Fibroblast of lung (primary cell): ENCODE measurements at regions not wholly inside any gene's neighbourhood (a gene's known extent, or its start where the extent isn't known, plus 50 kb on each side); places are given as distances from the start of the nearest gene placed in this dataset.

Experiments
- DNase-seq, 2 donors: peaks; one replicate each; pipeline versions ENCODE4 v3.0.0 to v3.0.0-alpha.2; 2010; ENCODE audit warnings: low read depth in 2 of 2
- H2AFZ ChIP-seq: 2 replicates; pipeline ENCODE4 v1.5.1; 2012; ENCODE audit warnings: low read length, control low read depth, inconsistent platforms
- H3K27ac ChIP-seq: 2 replicates; pipeline ENCODE4 v1.5.1; 2011; ENCODE audit warnings: low read length, control low read depth; ENCODE audit not compliant: insufficient read depth
- H3K27me3 ChIP-seq: 2 replicates; pipeline ENCODE4 v1.5.1; 2011; ENCODE audit warnings: mild to moderate bottlenecking, low read length; ENCODE audit not compliant: control insufficient read depth, insufficient read depth
- H3K36me3 ChIP-seq: 2 replicates; pipeline ENCODE4 v1.5.1; 2011; ENCODE audit warnings: low read length; ENCODE audit not compliant: control insufficient read depth, insufficient read depth
- H3K4me1 ChIP-seq: 2 replicates; pipeline ENCODE4 v1.5.1; 2011; ENCODE audit warnings: low read length; ENCODE audit not compliant: control insufficient read depth, insufficient read depth; ENCODE audit errors: extremely low read depth
- H3K4me2 ChIP-seq: 2 replicates; pipeline ENCODE4 v1.5.1; 2011; ENCODE audit warnings: low read length, control low read depth; ENCODE audit not compliant: insufficient read depth; ENCODE audit errors: extremely low read depth
- H3K4me3 ChIP-seq, 4 experiments: fragments of 200-600 bp in 1 of 4; sonication (generic) in 1 of 4; replicated peaks in 1 of 4; 2 replicates each; pipeline ENCODE4 v1.5.1; 2011 to 2016; ENCODE audit warnings: low read length in 4 of 4, low read depth in 3 of 4, mild to moderate bottlenecking in 3 of 4, control low read depth in 2 of 4, inconsistent platforms in 1 of 4, mixed read lengths in 1 of 4; ENCODE audit not compliant: insufficient read depth in 1 of 4; ENCODE audit errors: control extremely low read depth in 1 of 4
- H3K79me2 ChIP-seq: 2 replicates; pipeline ENCODE4 v1.5.1; 2012; ENCODE audit warnings: mild to moderate bottlenecking, low read length, inconsistent platforms; ENCODE audit not compliant: control insufficient read depth, insufficient read depth
- H3K9ac ChIP-seq: 2 replicates; pipeline ENCODE4 v1.5.1; 2011; ENCODE audit warnings: mild to moderate bottlenecking, low read length, control low read depth; ENCODE audit not compliant: insufficient read depth
- H3K9me3 ChIP-seq: 2 replicates; pipeline ENCODE4 v1.5.1; 2012; ENCODE audit warnings: low read depth, low read length; ENCODE audit not compliant: control insufficient read depth, insufficient read depth
- H4K20me1 ChIP-seq: 2 replicates; pipeline ENCODE4 v1.5.1; 2011; ENCODE audit warnings: low read length; ENCODE audit not compliant: control insufficient read depth, insufficient read depth; ENCODE audit errors: extremely low read depth
- EZH2 ChIP-seq: IDR thresholded peaks from 2 replicates; pipeline ENCODE4 v1.5.1; 2012; ENCODE audit warnings: low read length, control low read depth, mild to moderate bottlenecking; ENCODE audit errors: missing control alignments
- TF ChIP-seq, protein P1 (sequence below), 2 donors: IDR thresholded peaks in 1 of 2; conservative IDR thresholded peaks in 1 of 2; 1 replicate in 1 of 2; 2 replicates in 1 of 2; pipeline ENCODE4 v1.5.1; 2011 to 2012; ENCODE audit warnings: low read length in 2 of 2, control low read depth in 1 of 2, inconsistent platforms in 1 of 2, low read depth in 1 of 2, mild to moderate bottlenecking in 1 of 2

GRCh38 chr16:79659344-79659743 is 58.8 kb upstream of the MAF start:
- Histone ChIP-seq H3K9ac (no peak overlapping the region), H3K4me1 (peaks cover 3% of the 10 kb centered on the region), H3K27ac (no peak overlapping the region), H3K9me3 (no peaks in the 10 kb centered on the region), H2AFZ (no peak overlapping the region), H3K79me2 (no peaks in the 10 kb centered on the region), H3K4me2 (no peak overlapping the region), H3K36me3 (no peaks in the 10 kb centered on the region), H3K4me3 (no peak overlapping the region), H4K20me1 (no peaks in the 10 kb centered on the region), H3K27me3 (no peaks in the 10 kb centered on the region)
- TF ChIP-seq, protein P1, sequence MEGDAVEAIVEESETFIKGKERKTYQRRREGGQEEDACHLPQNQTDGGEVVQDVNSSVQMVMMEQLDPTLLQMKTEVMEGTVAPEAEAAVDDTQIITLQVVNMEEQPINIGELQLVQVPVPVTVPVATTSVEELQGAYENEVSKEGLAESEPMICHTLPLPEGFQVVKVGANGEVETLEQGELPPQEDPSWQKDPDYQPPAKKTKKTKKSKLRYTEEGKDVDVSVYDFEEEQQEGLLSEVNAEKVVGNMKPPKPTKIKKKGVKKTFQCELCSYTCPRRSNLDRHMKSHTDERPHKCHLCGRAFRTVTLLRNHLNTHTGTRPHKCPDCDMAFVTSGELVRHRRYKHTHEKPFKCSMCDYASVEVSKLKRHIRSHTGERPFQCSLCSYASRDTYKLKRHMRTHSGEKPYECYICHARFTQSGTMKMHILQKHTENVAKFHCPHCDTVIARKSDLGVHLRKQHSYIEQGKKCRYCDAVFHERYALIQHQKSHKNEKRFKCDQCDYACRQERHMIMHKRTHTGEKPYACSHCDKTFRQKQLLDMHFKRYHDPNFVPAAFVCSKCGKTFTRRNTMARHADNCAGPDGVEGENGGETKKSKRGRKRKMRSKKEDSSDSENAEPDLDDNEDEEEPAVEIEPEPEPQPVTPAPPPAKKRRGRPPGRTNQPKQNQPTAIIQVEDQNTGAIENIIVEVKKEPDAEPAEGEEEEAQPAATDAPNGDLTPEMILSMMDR (conservative IDR thresholded peaks at IDR 0.05 in 1 of 2, IDR thresholded peaks at IDR 0.05 in 1 of 2; ENCODE audit: low read depth in 1 of 2, low read length in 2 of 2) = no peak
- no peak for TF ChIP-seq EZH2
- no peak for DNase-seq

GRCh38 chr16:79658301-79659033 is 57.9 kb upstream of the MAF start:
- Histone ChIP-seq H3K27ac (no peak overlapping the region), H3K36me3 (no peaks in the 10 kb centered on the region), H4K20me1 (no peaks in the 10 kb centered on the region), H3K4me1 (peaks cover 7% of the 10 kb centered on the region), H3K79me2 (no peaks in the 10 kb centered on the region), H3K4me2 (no peak overlapping the region), H3K4me3 (no peak overlapping the region), H3K9ac (no peak overlapping the region), H3K27me3 (no peaks in the 10 kb centered on the region), H3K9me3 (no peaks in the 10 kb centered on the region), H2AFZ (no peak overlapping the region)
- TF ChIP-seq EZH2 = no peak
- TF ChIP-seq, protein P1 (conservative IDR thresholded peaks at IDR 0.05 in 1 of 2, IDR thresholded peaks at IDR 0.05 in 1 of 2; ENCODE audit: low read depth in 1 of 2, low read length in 2 of 2) = no peak
- DNase-seq = peak; percentile 91 to 94

DNA sequence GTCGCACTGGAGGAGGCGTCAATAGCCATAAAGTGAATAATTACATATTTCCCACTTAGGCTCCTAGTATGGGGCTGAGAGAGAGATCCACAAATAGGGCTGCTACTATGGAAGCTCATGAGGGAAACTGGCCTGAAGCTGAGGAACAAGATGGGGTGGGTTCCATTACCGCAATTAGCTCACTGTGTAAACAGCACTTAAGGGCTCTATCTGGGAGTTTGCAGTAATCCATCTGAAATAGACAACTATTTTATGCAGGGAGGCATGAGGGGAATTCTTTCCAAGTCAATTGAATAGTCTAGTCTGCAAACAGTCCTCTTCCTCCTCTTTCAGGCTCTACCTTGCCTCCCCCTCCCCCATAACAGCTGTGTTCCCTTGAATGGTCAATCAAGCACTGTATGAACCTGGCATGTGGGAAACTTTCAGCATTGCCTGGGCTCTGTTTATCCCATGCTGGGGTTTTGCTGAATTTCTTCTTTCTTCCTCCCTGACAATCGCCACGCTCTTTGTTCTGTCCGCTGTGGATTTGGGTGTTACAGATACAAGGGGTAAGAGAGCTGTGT is 56.1 kb upstream of the MAF start:
- H2AFZ ChIP-seq = no peak overlapping the region
- H3K27ac ChIP-seq = no peak overlapping the region
- no peaks in the 10 kb centered on the region for H3K27me3 ChIP-seq
- H3K9me3 ChIP-seq = no peaks in the 10 kb centered on the region
- no peak for DNase-seq
- no peak overlapping the region for H3K4me3 ChIP-seq
- H4K20me1 ChIP-seq = no peaks in the 10 kb centered on the region
- H3K4me2 ChIP-seq = no peak overlapping the region
- TF ChIP-seq, protein P1 (conservative IDR thresholded peaks at IDR 0.05 in 1 of 2, IDR thresholded peaks at IDR 0.05 in 1 of 2; ENCODE audit: low read depth in 1 of 2, low read length in 2 of 2) = no peak
- TF ChIP-seq EZH2 = no peak
- H3K79me2 ChIP-seq = no peaks in the 10 kb centered on the region
- H3K36me3 ChIP-seq = no peaks in the 10 kb centered on the region
- no peak overlapping the region for H3K9ac ChIP-seq
- H3K4me1 ChIP-seq = peaks cover 8% of the 10 kb centered on the region
